ENCODE measurements at regions not wholly inside any gene's neighbourhood (a gene's known extent, or its start where the extent isn't known, plus 50 kb on each side); places are given as distances from the start of the nearest gene placed in this dataset.

DNA sequence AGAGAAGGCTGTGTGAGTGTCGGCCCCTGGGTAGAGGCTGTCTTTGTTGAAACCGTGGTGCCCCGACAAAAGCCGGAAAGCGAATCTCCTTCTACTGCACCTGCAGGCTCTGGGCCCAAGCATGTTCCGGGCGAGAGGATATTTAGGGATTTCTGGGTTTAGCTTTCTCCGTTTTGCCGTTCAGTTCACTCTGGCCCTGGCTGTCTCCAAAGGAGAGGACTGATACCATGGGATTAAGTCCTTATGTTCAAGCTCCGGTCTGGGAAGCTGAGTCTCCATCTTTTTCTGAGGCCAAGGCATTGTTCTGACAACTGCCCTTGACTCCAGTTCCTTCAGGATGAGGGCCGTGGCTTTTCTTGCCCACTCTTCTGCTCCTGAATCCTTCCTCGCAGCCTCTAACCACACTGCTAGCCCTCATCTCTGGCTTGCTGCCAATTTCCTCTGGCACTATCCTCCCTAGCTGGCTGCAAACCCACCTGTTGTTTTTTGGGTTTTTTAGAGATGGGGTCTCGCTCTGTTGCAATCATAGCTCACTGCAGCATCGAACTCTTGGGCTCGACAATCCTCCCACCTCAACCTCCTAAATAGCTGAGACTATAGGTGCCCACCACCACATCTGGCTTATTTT is 206.8 kb downstream of the SKIDA1 start:
- Histone ChIP-seq H2BK120ac (replicated peaks; ENCODE audit: low read depth, low read length) (peak overlapping the region; percentile 62), H3K4me1 (replicated peaks in 1 of 4; ENCODE audit: control insufficient read depth in 3 of 4, insufficient read depth in 4 of 4, low read length in 3 of 4) (peaks cover 11 to 23% (median 16%) of the 10 kb centered on the region in 4 experiments; a peak in 6 of 7 replicates), H4K91ac (replicated peaks; ENCODE audit: insufficient read length, low read length) (peak overlapping the region; percentile 52), H3K36me3 (ENCODE audit: control insufficient read depth in 2 of 4, insufficient read depth in 4 of 4, low read length in 3 of 4) (no peaks in the 10 kb centered on the region), H3K79me1 (ENCODE audit: low read depth, low read length) (no peaks in the 10 kb centered on the region), H2BK12ac (ENCODE audit: low read depth, low read length) (peak overlapping the region; percentile 94), H2BK20ac (ENCODE audit: low read length) (peak overlapping the region; percentile 43), H3K23me2 (ENCODE audit: low read depth, low read length) (no peaks in the 10 kb centered on the region), H4K5ac (ENCODE audit: insufficient read length, low read depth, low read length) (peak overlapping the region; percentile 31), H3K9ac (replicated peaks in 1 of 4; ENCODE audit: extremely low read depth in 1 of 4, low read depth in 3 of 4, low read length in 3 of 4) (0 out of 7 replicates have a peak overlapping the region, but pooled peaks of 1 of the 4 experiments have one; percentile 6), H3K4ac (replicated peaks; ENCODE audit: insufficient read length, low read depth, low read length) (peak overlapping the region; percentile 25), H3K27ac (ENCODE audit: low read depth, low read length) (no peak overlapping the region), H3K23ac (ENCODE audit: insufficient read length) (no peak overlapping the region), H3K14ac (ENCODE audit: insufficient read length) (no peak overlapping the region), H3K18ac (ENCODE audit: extremely low read depth, low read length) (no peak overlapping the region), H2AK5ac (ENCODE audit: low read depth, low read length) (no peak overlapping the region), H3K79me2 (ENCODE audit: control insufficient read depth in 1 of 2, insufficient read depth in 2 of 2, low read length in 2 of 2) (no peaks in the 10 kb centered on the region), H2BK15ac (ENCODE audit: low read length) (no peak overlapping the region), H3K4me2 (ENCODE audit: insufficient read depth in 1 of 2, low read depth in 2 of 2, low read length in 2 of 2) (no peak overlapping the region), H4K8ac (ENCODE audit: extremely low read depth, insufficient read depth, low read length) (no peak overlapping the region), H3K56ac (replicated peaks; ENCODE audit: insufficient read length, low read depth, low read length) (no peak overlapping the region), H3K4me3 (ENCODE audit: extremely low read depth in 1 of 4, insufficient read depth in 2 of 4, low read depth in 3 of 4, low read length in 4 of 4) (no peak overlapping the region), H3K27me3 (replicated peaks in 1 of 4; ENCODE audit: control insufficient read depth in 3 of 4, extremely low read depth in 1 of 4, insufficient read depth in 3 of 4, low read length in 3 of 4) (no peaks in the 10 kb centered on the region), H4K20me1 (replicated peaks in 1 of 2; ENCODE audit: control insufficient read depth in 1 of 2, insufficient read depth in 2 of 2, low read length in 2 of 2) (no peaks in the 10 kb centered on the region), H2BK5ac (ENCODE audit: low read depth, low read length) (peak overlapping the region; percentile 40; the same call in 1 of the 2 replicates), H2AFZ (ENCODE audit: low read length) (peak overlapping the region; percentile 91), H3K9me3 (ENCODE audit: insufficient read depth in 2 of 2, low read depth in 1 of 2, low read length in 1 of 2) (no peaks in the 10 kb centered on the region)
- DNase-seq (ENCODE audit: low read depth in 1 of 2, low spot score in 2 of 2) (no peak), FAIRE-seq (no peak)
- ChIA-PET CTCF (ENCODE audit: partially characterized antibody) (interaction anchor here (0.6 to 1.4 kb wide), 6 partner anchors 12 to 366 kb away, joined by 3 to 5 read pairs (median 3); no protein-coding TSS in a partner anchor), POLR2A (ENCODE audit: partially characterized antibody) (no interaction called here)
- 85% methylated on average over 15 of the region's 15 CpGs; no CpG with 5 or more reads in 1 of the 2 experiments for WGBS, 2 experiments (ENCODE audit: extremely low coverage in 1 of 2, insufficient coverage in 1 of 2, insufficient read length in 1 of 2, insufficient replicate concordance in 2 of 2, low coverage in 1 of 2, low lambda C conversion rate in 2 of 2, missing lambda C conversion rate in 1 of 2)
- TF ChIP-seq SUZ12 (IDR thresholded peaks at IDR 0.05; ENCODE audit: low read length) (no peak), NANOG (IDR thresholded peaks at IDR 0.05; ENCODE audit: insufficient read depth, low read depth, low read length, poor library complexity, severe bottlenecking) (no peak), RFX5 (IDR thresholded peaks at IDR 0.05; ENCODE audit: borderline replicate concordance, low read depth, low read length) (no peak), KDM4A (IDR thresholded peaks at IDR 0.05; ENCODE audit: low read depth, low read length, severe bottlenecking) (no peak), POU5F1 (IDR thresholded peaks at IDR 0.05; ENCODE audit: low read depth, low read length) (no peak), POLR2A (IDR thresholded peaks at IDR 0.05; ENCODE audit: control extremely low read depth in 1 of 2, low read depth in 2 of 2, low read length in 2 of 2) (no peak), SRF (IDR thresholded peaks at IDR 0.05; ENCODE audit: low read depth, low read length) (no peak), RAD21 (IDR thresholded peaks at IDR 0.05 in 1 of 2, conservative IDR thresholded peaks at IDR 0.05 in 1 of 2; ENCODE audit: low read depth in 2 of 2, low read length in 2 of 2) (no peak), EP300 (IDR thresholded peaks at IDR 0.05; ENCODE audit: borderline replicate concordance in 1 of 2, low read depth in 2 of 2, low read length in 2 of 2) (no peak)
